K562 (cell line): ENCODE measurements at regions not wholly inside any gene's neighbourhood (a gene's known extent, or its start where the extent isn't known, plus 50 kb on each side); places are given as distances from the start of the nearest gene placed in this dataset.
"Not testable (repeated sequence)": the region's sequence is repeated elsewhere in the genome, so short reads cannot be mapped to it uniquely, and the experiment has no call there.

Source experiments
- ATAC-seq: fragments of 200-7000 bp; cut with Tn5 transposase; 3 replicates; pipeline ENCODE4 v1.9.1; 2020; ENCODE audit warnings: moderate library complexity
- BruUV-seq: library from RNA; stranded (reverse); fragments of 400-500 nt; replicated peaks from 2 replicates; lab custom pipeline; 2021; lab: Mats Ljungman, UMichigan
- CTCF ChIA-PET: fragments of 300-600 bp; formaldehyde crosslinking; extraction: SDS; loops from one replicate; lab custom pipeline; 2021; ENCODE audit warnings: low intra/inter-chr PET ratio; lab: Yijun Ruan, JAX
- POLR2A ChIA-PET: fragments of 300-600, 350-650 bp; sonication (Branson Sonifier 250); formaldehyde crosslinking; extraction: SDS; loops from one replicate; lab custom pipeline; 2021; ENCODE audit warnings: antibody characterized with exemption, inconsistent platforms; lab: Yijun Ruan, JAX
- DNase-seq, 4 experiments: peaks; one replicate each; pipeline versions ENCODE4 v3.0.0 to v3.0.0-alpha.2; 2011 to 2018; ENCODE audit warnings: low spot score in 3 of 4, mixed read lengths in 3 of 4; ENCODE audit errors: extremely low read depth in 1 of 4
- FAIRE-seq: peaks from 2 replicates; lab custom pipeline; 2011; peaks lifted over from hg19 to GRCh38; lab: Jason Lieb, UNC
- H2AFZ ChIP-seq: 2 replicates; pipeline ENCODE4 v1.6.0; 2011; ENCODE audit warnings: low read depth, low read length, control low read depth, inconsistent platforms
- H3K27ac ChIP-seq: fragments of 200-600 bp; 3 replicates; pipeline ENCODE4 v1.8.0; 2011; ENCODE audit warnings: low read depth, mild to moderate bottlenecking, control low read depth, inconsistent platforms, low read length, moderate library complexity, mixed read lengths; ENCODE audit errors: extremely low read depth
- H3K27me3 ChIP-seq, 2 experiments: fragments of 300-600 bp in 1 of 2; 2 replicates in 1 of 2; 3 replicates in 1 of 2; pipeline versions ENCODE4 v1.6.0 to v1.8.0; 2011; ENCODE audit warnings: inconsistent platforms in 2 of 2, low read length in 2 of 2, mild to moderate bottlenecking in 1 of 2, mixed read lengths in 1 of 2, moderate library complexity in 1 of 2; ENCODE audit not compliant: control insufficient read depth in 2 of 2, insufficient read depth in 2 of 2
- H3K36me3 ChIP-seq: fragments of 300-600 bp; 3 replicates; pipeline ENCODE4 v1.8.0; 2011; ENCODE audit warnings: mild to moderate bottlenecking, low read length, inconsistent platforms; ENCODE audit not compliant: control insufficient read depth, insufficient read depth
- H3K4me1 ChIP-seq, 2 experiments: fragments of 200-600 bp in 1 of 2; replicated peaks in 1 of 2; 2 replicates in 1 of 2; 3 replicates in 1 of 2; pipeline versions ENCODE4 v1.5.1 to v1.8.0; 2011; ENCODE audit warnings: inconsistent platforms in 2 of 2, low read length in 2 of 2, mild to moderate bottlenecking in 1 of 2, mixed read lengths in 1 of 2, moderate library complexity in 1 of 2; ENCODE audit not compliant: control insufficient read depth in 2 of 2, insufficient read depth in 2 of 2
- H3K4me2 ChIP-seq: 2 replicates; pipeline ENCODE4 v1.6.1; 2011; ENCODE audit warnings: low read length, control low read depth, inconsistent platforms, mixed read lengths; ENCODE audit not compliant: insufficient read depth
- H3K4me3 ChIP-seq: fragments of 200-600 bp; sonication (generic), shearing (Covaris generic); 2 replicates; pipeline ENCODE4 v1.5.1; 2016; ENCODE audit warnings: control low read depth, inconsistent platforms
- H3K79me2 ChIP-seq: fragments of 200-600 bp; 3 replicates; pipeline ENCODE4 v1.8.0; 2011; ENCODE audit warnings: low read length, inconsistent platforms; ENCODE audit not compliant: control insufficient read depth, insufficient read depth
- H3K9ac ChIP-seq, 2 experiments: 2 replicates each; pipeline versions ENCODE4 v1.6.0 to v1.6.1; 2011; ENCODE audit warnings: low read depth in 2 of 2, low read length in 2 of 2, control low read depth in 1 of 2, inconsistent platforms in 1 of 2, mild to moderate bottlenecking in 1 of 2, mixed read lengths in 1 of 2; ENCODE audit not compliant: insufficient read depth in 1 of 2
- H3K9me1 ChIP-seq: one replicate; pipeline ENCODE4 v1.6.0; 2011; ENCODE audit warnings: inconsistent platforms, mild to moderate bottlenecking, low read length, moderate library complexity; ENCODE audit not compliant: control insufficient read depth, insufficient read depth
- H3K9me3 ChIP-seq: replicated peaks from 2 replicates; pipeline ENCODE4 v1.5.1; 2011; ENCODE audit warnings: low read depth, low read length, inconsistent platforms; ENCODE audit not compliant: control insufficient read depth, insufficient read depth
- H4K20me1 ChIP-seq: replicated peaks from 2 replicates; pipeline ENCODE4 v1.6.1; 2011; ENCODE audit warnings: low read length, inconsistent platforms, mixed read lengths; ENCODE audit not compliant: control insufficient read depth, insufficient read depth
- CBFA2T3 ChIP-seq: fragments of 450-650 bp; IDR thresholded peaks from 2 replicates; pipeline ENCODE4 v1.6.1; 2017
- SP1 ChIP-seq: sonication (generic); formaldehyde crosslinking; IDR thresholded peaks from 2 replicates; pipeline ENCODE4 v1.8.1; 2022; ENCODE audit warnings: mild to moderate bottlenecking, missing genetic modification reagents
- SPI1 ChIP-seq: IDR thresholded peaks from 2 replicates; pipeline ENCODE4 v1.6.1; 2011; ENCODE audit warnings: low read depth, low read length, control low read depth, borderline replicate concordance
- WGBS: fragments of 100-300 bp; shearing (Covaris generic); methylation state at CpG from one replicate; pipeline ENCODE4 v1.1.6; 2016; ENCODE audit warnings: low coverage, mixed read lengths; ENCODE audit not compliant: insufficient coverage; ENCODE audit errors: missing lambda C conversion rate; 5-methylcytosine and 5-hydroxymethylcytosine counted together
- in situ Hi-C: fragments of 300-500 bp; cut with MboI; formaldehyde crosslinking; loops from 4 replicates; pipeline ENCODE4 v1.15.0; 2018; ENCODE audit warnings: inconsistent platforms, mixed read lengths
- intact Hi-C: fragments of 100-400 bp; cut with micrococcal nuclease; formaldehyde crosslinking; loops from 2 replicates; pipeline ENCODE4 v1.14.2; 2022

DNA sequence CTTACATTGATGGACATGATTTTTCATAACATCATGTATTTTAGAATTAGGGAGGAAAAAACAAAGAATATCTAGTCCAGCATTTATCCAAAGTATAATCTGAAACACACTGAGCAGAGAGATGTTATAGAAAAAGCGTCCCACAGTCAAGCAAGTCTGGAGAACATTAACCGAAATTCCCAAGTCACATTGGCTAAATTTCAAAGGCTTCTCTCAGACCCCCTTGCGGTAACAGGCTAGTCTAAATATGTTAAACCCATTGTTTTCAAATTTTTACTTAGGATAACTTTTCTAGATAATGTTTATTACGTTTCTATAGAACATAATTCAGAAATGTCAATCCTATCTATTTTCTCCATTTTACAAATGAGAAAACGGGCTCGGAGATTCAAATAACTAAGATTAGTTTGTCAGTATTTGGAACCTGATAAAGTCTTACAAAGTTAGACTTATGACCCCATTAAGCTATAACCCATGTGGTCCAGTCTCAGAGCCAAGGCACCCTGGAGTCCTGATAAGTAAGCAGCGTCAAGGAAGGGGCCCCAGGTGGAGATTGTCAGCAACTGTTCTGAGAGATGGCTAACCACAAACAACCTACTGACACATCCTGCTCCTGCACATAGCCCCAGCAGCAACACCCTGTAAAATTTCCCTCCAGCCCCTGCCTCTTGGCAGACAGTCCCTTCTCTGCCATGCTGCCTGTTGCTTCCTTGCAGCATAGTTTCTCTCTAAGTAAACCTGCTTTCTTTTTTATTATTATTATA lies 220.6 kb upstream of the TMEM260 start:
- TF ChIP-seq CBFA2T3 (peak; percentile 23; the same call in 1 of the 2 replicates), SP1 (CRISPR knock-in tag) (no peak)
- TF ChIP-seq, all 486 proteins: peak for 1
- no peaks in the 10 kb centered on the region for H3K4me1 ChIP-seq
- no peak overlapping the region for H3K4me3 ChIP-seq
- DNase-seq (peak in 1 of 4 experiments; percentile 1), ATAC-seq (no peak), FAIRE-seq (no peak)
- H4K20me1 ChIP-seq, result no peaks in the 10 kb centered on the region
- H3K27me3 ChIP-seq, result no peaks in the 10 kb centered on the region
- ChIA-PET CTCF (no interaction called here), POLR2A (no interaction called here)
- no peak overlapping the region for H2AFZ ChIP-seq
- H3K9me1 ChIP-seq, result no peaks in the 10 kb centered on the region
- no peaks in the 10 kb centered on the region for H3K36me3 ChIP-seq
- no peak overlapping the region for H3K4me2 ChIP-seq
- WGBS, result 1% methylated on average over 7 of the region's 7 CpGs
- in situ Hi-C loops, result no loop called here
- no peaks in the 10 kb centered on the region for H3K79me2 ChIP-seq
- H3K9ac ChIP-seq, result no peak overlapping the region
- H3K27ac ChIP-seq, result no peak overlapping the region
- no TSS peak for BruUV-seq
- H3K9me3 ChIP-seq, result no peaks in the 10 kb centered on the region
- intact Hi-C loops, result no loop called here

DNA sequence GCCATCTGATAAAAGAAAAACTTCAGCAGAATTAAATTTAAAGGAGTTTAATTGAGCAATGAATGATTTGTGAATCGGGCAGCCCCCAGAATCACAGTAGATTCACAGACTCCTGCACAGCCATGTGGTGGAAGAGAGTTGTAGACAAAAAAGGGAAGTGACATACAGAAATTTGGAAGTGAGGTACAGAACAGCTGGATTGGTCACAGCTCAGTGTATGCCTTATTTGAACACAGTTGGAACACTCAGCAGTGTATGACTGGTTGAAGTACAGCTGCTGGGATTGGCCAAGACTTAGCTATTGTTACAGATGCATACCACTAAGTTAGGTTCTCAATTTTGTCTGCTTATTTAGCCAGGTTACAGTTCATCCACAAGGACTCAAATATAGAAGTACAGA lies 213.9 kb upstream of the TMEM260 start:
- CTCF ChIA-PET, DNase-seq, H2AFZ ChIP-seq, H3K4me1 ChIP-seq, H3K9me1 ChIP-seq, POLR2A ChIA-PET, H3K9ac ChIP-seq, H3K4me3 ChIP-seq, H3K27ac ChIP-seq, FAIRE-seq, H3K36me3 ChIP-seq, BruUV-seq, intact Hi-C loops, H3K4me2 ChIP-seq, ATAC-seq, H4K20me1 ChIP-seq, H3K27me3 ChIP-seq, H3K79me2 ChIP-seq, H3K9me3 ChIP-seq, in situ Hi-C loops: not testable (repeated sequence)
- 0% methylated on average over 1 of the region's 1 CpG for WGBS
- TF ChIP-seq SPI1, result peak; percentile 63; the same call in 1 of the 2 replicates
